ENCODE measurements at regions not wholly inside any gene's neighbourhood (a gene's known extent, or its start where the extent isn't known, plus 50 kb on each side); places are given as distances from the start of the nearest gene placed in this dataset.
"Not testable (repeated sequence)": the region's sequence is repeated elsewhere in the genome, so short reads cannot be mapped to it uniquely, and the experiment has no call there.

DNA sequence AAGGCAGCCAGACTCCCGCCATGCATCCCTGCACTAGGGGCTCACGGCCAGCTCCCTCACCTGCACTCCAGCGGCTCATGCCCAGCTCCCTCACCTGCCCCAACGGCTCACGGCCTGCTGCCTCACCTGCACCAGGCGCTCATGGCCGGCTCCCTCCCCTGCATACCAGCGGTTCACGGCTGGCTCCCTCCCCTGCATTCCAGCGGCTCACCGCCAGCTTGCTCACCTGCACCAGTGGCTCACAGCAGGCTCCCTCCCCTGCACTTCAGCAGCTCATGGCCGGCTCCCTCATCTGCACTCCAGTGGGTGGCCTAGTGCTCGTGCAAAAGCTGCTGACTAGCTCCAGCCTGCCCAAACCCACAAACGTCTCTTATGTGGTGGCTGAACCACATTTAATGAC, 3953.8 kb upstream of the OR11H1 start:
- not testable (repeated sequence) for TF ChIP-seq CTCF (conservative IDR thresholded peaks at IDR 0.05 in 1 of 2, IDR thresholded peaks at IDR 0.05 in 1 of 2; ENCODE audit: low read depth in 1 of 2, low read length in 2 of 2); EZH2 (IDR thresholded peaks at IDR 0.05; ENCODE audit: low read length, missing control alignments)

Data from fibroblast of lung (primary cell).